ACC112 (cell line): ENCODE measurements at regions not wholly inside any gene's neighbourhood (a gene's known extent, or its start where the extent isn't known, plus 50 kb on each side); places are given as distances from the start of the nearest gene placed in this dataset.
"Not testable (repeated sequence)": the region's sequence is repeated elsewhere in the genome, so short reads cannot be mapped to it uniquely, and the experiment has no call there.

ENCODE experiments used
- H2AFZ ChIP-seq: fragments of 200-600 bp; sonication (generic); one replicate; pipeline ENCODE4 v1.6.0; 2017; ENCODE audit warnings: antibody characterized with exemption, low read length; ENCODE audit not compliant: unreplicated experiment
- H3K27ac ChIP-seq: fragments of 200-600 bp; sonication (generic); 2 replicates; pipeline ENCODE4 v1.5.1; 2014; ENCODE audit warnings: low read depth, mild to moderate bottlenecking, antibody characterized with exemption, low read length, moderate library complexity
- H3K27me3 ChIP-seq: fragments of 200-600 bp; sonication (generic); 2 replicates; pipeline ENCODE4 v1.6.1; 2014; ENCODE audit warnings: mild to moderate bottlenecking, antibody characterized with exemption, low read length, moderate library complexity, mixed read lengths; ENCODE audit not compliant: insufficient read depth
- H3K36me3 ChIP-seq: fragments of 200-600 bp; sonication (generic); 2 replicates; pipeline ENCODE4 v1.6.1; 2016; ENCODE audit warnings: mild to moderate bottlenecking, antibody characterized with exemption, low read length, moderate library complexity, mixed read lengths; ENCODE audit not compliant: insufficient read depth
- H3K4me1 ChIP-seq: fragments of 200-600 bp; sonication (generic); one replicate; pipeline ENCODE4 v1.6.1; 2016; ENCODE audit warnings: low read length, mixed read lengths; ENCODE audit not compliant: insufficient read depth, unreplicated experiment, control insufficient read depth
- H3K4me3 ChIP-seq: fragments of 200-600 bp; sonication (generic); 2 replicates; pipeline ENCODE4 v1.5.1; 2014; ENCODE audit warnings: mild to moderate bottlenecking, low read depth, low read length
- H3K79me2 ChIP-seq: fragments of 200-600 bp; sonication (generic); one replicate; pipeline ENCODE4 v1.6.0; 2016; ENCODE audit warnings: low read length; ENCODE audit not compliant: control insufficient read depth, unreplicated experiment, insufficient read depth

GRCh38 chr14:41549821-41550607, 56.7 kb upstream of the LRFN5 start:
- Histone ChIP-seq H3K4me3 (no peak overlapping the region), H3K4me1 (no peaks in the 10 kb centered on the region), H3K27me3 (no peaks in the 10 kb centered on the region), H2AFZ (no peak overlapping the region), H3K27ac (no peak overlapping the region), H3K36me3 (no peaks in the 10 kb centered on the region), H3K79me2 (no peaks in the 10 kb centered on the region)

DNA sequence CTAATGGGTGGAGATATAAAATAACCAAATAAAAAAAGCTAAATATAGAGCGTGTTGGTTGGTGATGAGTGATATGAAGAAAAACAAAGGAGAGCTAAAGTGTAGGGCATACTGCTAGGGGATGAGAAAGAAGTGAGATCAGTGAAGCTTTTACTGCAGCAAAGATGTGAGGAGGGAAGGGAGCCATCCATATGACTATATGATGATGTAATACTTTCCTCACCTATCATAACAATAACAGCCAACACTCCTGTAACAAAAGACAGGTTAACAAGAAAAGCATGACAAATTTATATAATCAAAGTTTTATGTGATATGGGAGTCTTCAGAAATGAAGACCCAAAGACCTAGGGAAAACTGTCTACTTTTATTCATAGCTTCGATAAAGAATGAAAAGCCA, 57.4 kb upstream of the LRFN5 start:
- Histone ChIP-seq H3K27ac (no peak overlapping the region), H2AFZ (no peak overlapping the region), H3K4me3 (no peak overlapping the region), H3K4me1 (no peaks in the 10 kb centered on the region), H3K36me3 (no peaks in the 10 kb centered on the region), H3K27me3 (no peaks in the 10 kb centered on the region), H3K79me2 (no peaks in the 10 kb centered on the region)

DNA sequence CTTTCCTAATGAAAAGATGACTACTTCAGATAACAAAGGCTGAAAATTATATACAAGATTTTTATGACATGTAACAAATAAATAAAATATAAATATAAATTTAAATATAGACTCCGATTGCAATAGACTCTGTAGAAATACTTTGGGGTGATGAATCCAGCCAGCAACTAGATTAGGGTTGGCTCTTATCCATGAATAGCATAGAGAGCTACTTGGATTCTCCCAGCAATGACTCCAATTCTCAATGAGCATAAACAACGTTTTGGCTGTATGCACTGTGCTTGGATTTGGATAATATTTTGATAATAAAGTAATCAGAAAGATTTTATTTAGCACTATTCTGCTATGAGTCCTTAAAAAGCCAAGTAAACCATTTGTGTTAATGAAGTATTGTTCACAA, 58.0 kb upstream of the LRFN5 start:
- H2AFZ ChIP-seq = no peak overlapping the region
- H3K27me3 ChIP-seq = no peaks in the 10 kb centered on the region
- no peak overlapping the region for H3K4me3 ChIP-seq
- H3K27ac ChIP-seq = no peak overlapping the region
- no peaks in the 10 kb centered on the region for H3K79me2 ChIP-seq
- H3K36me3 ChIP-seq = no peaks in the 10 kb centered on the region
- H3K4me1 ChIP-seq = no peaks in the 10 kb centered on the region

- no peaks in the 10 kb centered on the region for H3K27me3 ChIP-seq
- no peaks in the 10 kb centered on the region for H3K79me2 ChIP-seq
- no peak overlapping the region for H3K27ac ChIP-seq
- H3K4me1 ChIP-seq = no peaks in the 10 kb centered on the region
- H3K4me3 ChIP-seq = no peak overlapping the region
- H2AFZ ChIP-seq = no peak overlapping the region
- no peaks in the 10 kb centered on the region for H3K36me3 ChIP-seq
These were observed 65.3 kb upstream of the LRFN5 start for GRCh38 chr14:41541333-41541732.

- no peak overlapping the region for H3K27ac ChIP-seq
- H3K79me2 ChIP-seq = no peaks in the 10 kb centered on the region
- H3K4me3 ChIP-seq = no peak overlapping the region
- H3K27me3 ChIP-seq = no peaks in the 10 kb centered on the region
- H3K36me3 ChIP-seq = no peaks in the 10 kb centered on the region
- H2AFZ ChIP-seq = no peak overlapping the region
- H3K4me1 ChIP-seq = no peaks in the 10 kb centered on the region
These were observed 74.4 kb upstream of the LRFN5 start for GRCh38 chr14:41532255-41532654.

- no peak overlapping the region for H3K27ac ChIP-seq
- H3K4me1 ChIP-seq = no peaks in the 10 kb centered on the region
- H3K27me3 ChIP-seq = no peaks in the 10 kb centered on the region
- H2AFZ ChIP-seq = no peak overlapping the region
- H3K4me3 ChIP-seq = no peak overlapping the region
- H3K36me3 ChIP-seq = no peaks in the 10 kb centered on the region
- H3K79me2 ChIP-seq = no peaks in the 10 kb centered on the region
These were observed 84.8 kb upstream of the LRFN5 start for GRCh38 chr14:41521891-41522290.

DNA sequence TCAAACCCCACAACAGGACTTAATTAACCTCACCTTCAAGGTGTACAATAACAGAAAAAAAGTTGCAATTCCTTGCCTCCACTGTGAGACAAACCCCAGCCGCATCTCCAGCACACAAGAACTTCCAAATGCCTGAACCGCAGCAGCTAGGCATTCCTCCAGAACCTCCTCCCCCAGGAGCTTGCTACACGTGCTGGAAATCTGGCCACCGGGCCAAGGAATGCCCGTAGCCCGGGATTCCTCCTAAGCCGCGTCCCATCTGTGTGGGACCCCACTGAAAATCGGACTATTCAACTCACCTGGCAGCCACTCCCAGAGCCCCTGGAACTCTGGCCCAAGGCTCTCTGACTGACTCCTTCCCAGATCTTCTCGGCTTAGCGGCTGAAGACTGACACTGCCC, 88.6 kb upstream of the LRFN5 start:
- H3K4me3 ChIP-seq, H3K36me3 ChIP-seq, H3K27me3 ChIP-seq, H3K27ac ChIP-seq, H3K4me1 ChIP-seq, H2AFZ ChIP-seq, H3K79me2 ChIP-seq: not testable (repeated sequence)

GRCh38 chr14:41506552-41506951, 100.1 kb upstream of the LRFN5 start:
- Histone ChIP-seq H3K79me2 (no peaks in the 10 kb centered on the region), H3K4me1 (no peaks in the 10 kb centered on the region), H3K36me3 (no peaks in the 10 kb centered on the region), H2AFZ (no peak overlapping the region), H3K27ac (no peak overlapping the region), H3K27me3 (no peaks in the 10 kb centered on the region), H3K4me3 (no peak overlapping the region)

- no peak overlapping the region for H2AFZ ChIP-seq
- H3K27me3 ChIP-seq = no peaks in the 10 kb centered on the region
- H3K4me1 ChIP-seq = no peaks in the 10 kb centered on the region
- H3K79me2 ChIP-seq = no peaks in the 10 kb centered on the region
- H3K36me3 ChIP-seq = no peaks in the 10 kb centered on the region
- H3K4me3 ChIP-seq = no peak overlapping the region
- no peak overlapping the region for H3K27ac ChIP-seq
These were observed 101.2 kb upstream of the LRFN5 start for GRCh38 chr14:41505491-41505890.

- Histone ChIP-seq H3K27me3 (no peaks in the 10 kb centered on the region), H2AFZ (no peak overlapping the region), H3K4me1 (no peaks in the 10 kb centered on the region), H3K27ac (no peak overlapping the region), H3K36me3 (no peaks in the 10 kb centered on the region), H3K4me3 (no peak overlapping the region), H3K79me2 (no peaks in the 10 kb centered on the region)
These were observed 107.7 kb upstream of the LRFN5 start for GRCh38 chr14:41498959-41499358.

DNA sequence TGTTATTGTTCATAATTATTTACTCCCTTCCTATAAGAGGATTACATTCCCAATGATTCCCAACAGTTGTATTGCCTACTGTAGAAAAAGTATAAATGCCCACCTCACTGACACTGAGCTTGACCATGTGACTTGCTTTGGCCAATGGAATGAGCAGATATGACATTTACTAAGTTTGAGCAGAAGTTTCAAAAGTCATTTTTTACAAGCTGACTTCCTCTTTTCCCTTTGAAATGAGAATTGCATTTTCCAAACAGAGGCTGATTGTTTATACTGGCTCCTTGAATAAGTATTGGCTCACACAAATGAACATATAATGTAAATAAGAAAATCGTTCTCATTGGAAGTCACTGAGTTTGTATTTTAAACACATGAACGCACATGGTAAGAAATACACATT, 116.4 kb upstream of the LRFN5 start:
- H3K4me3 ChIP-seq = no peak overlapping the region
- H3K27me3 ChIP-seq = no peaks in the 10 kb centered on the region
- H3K27ac ChIP-seq = no peak overlapping the region
- no peaks in the 10 kb centered on the region for H3K4me1 ChIP-seq
- H3K36me3 ChIP-seq = no peaks in the 10 kb centered on the region
- H3K79me2 ChIP-seq = no peaks in the 10 kb centered on the region
- no peak overlapping the region for H2AFZ ChIP-seq
